OCI-LY7 (cell line): ENCODE measurements at regions not wholly inside any gene's neighbourhood (a gene's known extent, or its start where the extent isn't known, plus 50 kb on each side); places are given as distances from the start of the nearest gene placed in this dataset.

ENCODE experiments used
- EZH2phosphoT487 ChIP-seq: fragments of 200-600 bp; sonication (generic); IDR thresholded peaks from 2 replicates; pipeline ENCODE4 v1.6.1; 2018; ENCODE audit warnings: low read depth, borderline replicate concordance, mild to moderate bottlenecking, mixed run types, antibody characterized with exemption, low read length, moderate library complexity, mixed read lengths
- TF ChIP-seq, protein P1 (sequence below): fragments of 200-600 bp; sonication (generic); conservative IDR thresholded peaks from 2 replicates; pipeline ENCODE4 v1.5.1; 2014; ENCODE audit warnings: mild to moderate bottlenecking, antibody characterized with exemption, low read length, moderate library complexity, mixed read lengths

DNA sequence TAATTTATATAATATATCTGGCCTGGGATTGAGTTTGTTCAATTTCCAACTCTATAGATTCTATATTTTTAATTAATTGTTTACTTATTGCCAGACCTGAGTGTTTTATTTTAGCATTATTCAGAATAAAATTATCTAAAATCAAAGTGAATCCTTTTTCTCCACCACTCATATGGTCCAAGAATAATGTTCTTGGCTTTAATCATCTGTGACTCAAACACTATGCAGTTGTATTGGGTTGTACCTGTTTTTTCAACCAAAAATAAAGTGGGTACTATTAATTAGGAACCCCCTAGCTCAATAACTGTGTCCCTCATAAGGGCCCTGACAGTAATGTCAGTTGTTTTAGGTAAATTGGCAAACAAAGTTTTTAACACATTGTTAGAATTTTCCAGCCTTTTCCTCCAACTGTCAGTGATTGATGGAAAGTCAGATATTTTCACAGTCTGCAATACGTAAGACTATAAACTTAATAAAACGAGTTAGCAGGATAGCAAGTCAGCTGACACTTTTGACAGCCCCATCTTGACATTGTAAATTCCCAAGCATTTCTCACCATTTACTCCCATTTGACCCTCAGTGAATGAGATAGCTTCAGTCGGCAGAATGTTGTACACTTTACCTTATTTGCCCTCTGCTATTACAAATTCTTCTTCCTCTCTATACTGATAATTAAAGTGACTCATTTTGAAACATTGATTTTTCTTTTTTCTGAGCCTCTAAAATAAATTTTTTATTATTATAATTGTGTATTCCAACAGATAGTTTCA, 587.4 kb downstream of the METTL4 start:
- TF ChIP-seq, protein P1, sequence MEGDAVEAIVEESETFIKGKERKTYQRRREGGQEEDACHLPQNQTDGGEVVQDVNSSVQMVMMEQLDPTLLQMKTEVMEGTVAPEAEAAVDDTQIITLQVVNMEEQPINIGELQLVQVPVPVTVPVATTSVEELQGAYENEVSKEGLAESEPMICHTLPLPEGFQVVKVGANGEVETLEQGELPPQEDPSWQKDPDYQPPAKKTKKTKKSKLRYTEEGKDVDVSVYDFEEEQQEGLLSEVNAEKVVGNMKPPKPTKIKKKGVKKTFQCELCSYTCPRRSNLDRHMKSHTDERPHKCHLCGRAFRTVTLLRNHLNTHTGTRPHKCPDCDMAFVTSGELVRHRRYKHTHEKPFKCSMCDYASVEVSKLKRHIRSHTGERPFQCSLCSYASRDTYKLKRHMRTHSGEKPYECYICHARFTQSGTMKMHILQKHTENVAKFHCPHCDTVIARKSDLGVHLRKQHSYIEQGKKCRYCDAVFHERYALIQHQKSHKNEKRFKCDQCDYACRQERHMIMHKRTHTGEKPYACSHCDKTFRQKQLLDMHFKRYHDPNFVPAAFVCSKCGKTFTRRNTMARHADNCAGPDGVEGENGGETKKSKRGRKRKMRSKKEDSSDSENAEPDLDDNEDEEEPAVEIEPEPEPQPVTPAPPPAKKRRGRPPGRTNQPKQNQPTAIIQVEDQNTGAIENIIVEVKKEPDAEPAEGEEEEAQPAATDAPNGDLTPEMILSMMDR = no peak
- no peak for TF ChIP-seq EZH2phosphoT487
